ENCODE measurements at regions not wholly inside any gene's neighbourhood (a gene's known extent, or its start where the extent isn't known, plus 50 kb on each side); places are given as distances from the start of the nearest gene placed in this dataset.

GRCh38 chr1:110726755-110727154 lies 52.0 kb upstream of the KCNA3 start:
- H3K4me1 Mint-ChIP-seq (ENCODE audit: low read depth), result no peaks in the 10 kb centered on the region
- H3K9me3 Mint-ChIP-seq (ENCODE audit: low read depth), result no peaks in the 10 kb centered on the region
- H3K27me3 Mint-ChIP-seq (ENCODE audit: low read depth), result peaks cover 3% of the 10 kb centered on the region
- DNase-seq (ENCODE audit: low spot score), result no peak
- H3K4me3 Mint-ChIP-seq (ENCODE audit: unreplicated experiment), result no peak overlapping the region
- H3K27ac Mint-ChIP-seq (ENCODE audit: unreplicated experiment), result no peak overlapping the region
- no peak for TF ChIP-seq CTCF (IDR thresholded peaks at IDR 0.05)
- no peaks in the 10 kb centered on the region for H3K36me3 Mint-ChIP-seq (ENCODE audit: low read depth)

Measured in chondrocyte (in vitro differentiated cells).